GM23248 (cell line): ENCODE measurements at regions not wholly inside any gene's neighbourhood (a gene's known extent, or its start where the extent isn't known, plus 50 kb on each side); places are given as distances from the start of the nearest gene placed in this dataset.

Experiments used
- DNase-seq: peaks from one replicate; pipeline ENCODE4 v3.0.0-alpha.2; 2015
- H2AFZ ChIP-seq: fragments of 200-600 bp; sonication (generic); 2 replicates; pipeline ENCODE4 v1.6.1; 2016; ENCODE audit warnings: antibody characterized with exemption
- H3F3A ChIP-seq: fragments of 200-600 bp; sonication (generic); 2 replicates; pipeline ENCODE4 v1.6.1; 2016; ENCODE audit warnings: mild to moderate bottlenecking, antibody characterized with exemption, mixed run types; ENCODE audit not compliant: insufficient read depth
- H3K27ac ChIP-seq: fragments of 200-600 bp; sonication (generic); 2 replicates; pipeline ENCODE4 v1.5.1; 2016; ENCODE audit warnings: mild to moderate bottlenecking
- H3K27me3 ChIP-seq: fragments of 200-600 bp; sonication (generic); replicated peaks from 2 replicates; pipeline ENCODE4 v1.6.1; 2016; ENCODE audit warnings: mild to moderate bottlenecking; ENCODE audit not compliant: insufficient read depth
- H3K36me3 ChIP-seq: fragments of 200-600 bp; sonication (generic); 2 replicates; pipeline ENCODE4 v1.6.1; 2016; ENCODE audit warnings: low read depth, mild to moderate bottlenecking
- H3K4me1 ChIP-seq: fragments of 200-600 bp; sonication (generic); 2 replicates; pipeline ENCODE4 v1.6.1; 2016; ENCODE audit warnings: mild to moderate bottlenecking; ENCODE audit not compliant: insufficient read depth
- H3K4me2 ChIP-seq: fragments of 200-600 bp; sonication (generic); one replicate; pipeline ENCODE4 v1.6.1; 2016; ENCODE audit warnings: mild to moderate bottlenecking; ENCODE audit not compliant: unreplicated experiment
- H3K4me3 ChIP-seq: fragments of 200-600 bp; sonication (generic); 2 replicates; pipeline ENCODE4 v1.5.1; 2016; ENCODE audit warnings: mild to moderate bottlenecking
- H3K79me2 ChIP-seq: fragments of 200-600 bp; sonication (generic); 2 replicates; pipeline ENCODE4 v1.6.1; 2016; ENCODE audit warnings: mild to moderate bottlenecking; ENCODE audit not compliant: insufficient read depth
- H3K9ac ChIP-seq: fragments of 200-600 bp; sonication (generic); 2 replicates; pipeline ENCODE4 v1.6.1; 2016; ENCODE audit warnings: mild to moderate bottlenecking
- H3K9me2 ChIP-seq: fragments of 200-600 bp; sonication (generic); 2 replicates; pipeline ENCODE4 v1.6.1; 2016; ENCODE audit warnings: mixed run types, mild to moderate bottlenecking, moderate library complexity; ENCODE audit not compliant: insufficient read depth
- H3K9me3 ChIP-seq: fragments of 200-600 bp; sonication (generic); one replicate; pipeline ENCODE4 v1.6.1; 2017; ENCODE audit warnings: low read depth
- H4K20me1 ChIP-seq: fragments of 200-600 bp; sonication (generic); 2 replicates; pipeline ENCODE4 v1.6.0; 2016; ENCODE audit not compliant: insufficient read depth
- EZH2 ChIP-seq: fragments of 200-600 bp; sonication (generic); IDR thresholded peaks from 2 replicates; pipeline ENCODE4 v1.6.1; 2018; ENCODE audit warnings: antibody characterized with exemption, mild to moderate bottlenecking; ENCODE audit not compliant: insufficient read depth, poor library complexity, severe bottlenecking
- EZH2phosphoT487 ChIP-seq: fragments of 200-600 bp; sonication (generic); IDR thresholded peaks from 2 replicates; pipeline ENCODE4 v1.6.1; 2018; ENCODE audit warnings: antibody characterized with exemption, moderate library complexity, mild to moderate bottlenecking, low read depth; ENCODE audit not compliant: insufficient read depth
- WGBS, 2 experiments: methylation state at CpG; one replicate each; pipeline ENCODE4 v1.1.6; 2015 to 2017; ENCODE audit warnings: low lambda C conversion rate in 2 of 2, low coverage in 1 of 2; ENCODE audit errors: missing lambda C conversion rate in 2 of 2; 5-methylcytosine and 5-hydroxymethylcytosine counted together
- in situ Hi-C: fragments of 300-500 bp; cut with MboI; formaldehyde crosslinking; loops from 2 replicates; pipeline ENCODE4 v1.15.0; 2020

- peaks cover 43% of the 10 kb centered on the region for H3K4me1 ChIP-seq
- TF ChIP-seq EZH2 (no peak), EZH2phosphoT487 (no peak)
- no peaks in the 10 kb centered on the region for H3K36me3 ChIP-seq
- H3K4me3 ChIP-seq, result no peak overlapping the region
- H3K9me3 ChIP-seq, result no peaks in the 10 kb centered on the region
- no peak overlapping the region for H2AFZ ChIP-seq
- H3K27me3 ChIP-seq, result no peaks in the 10 kb centered on the region
- H3K4me2 ChIP-seq, result no peak overlapping the region
- WGBS, 2 experiments, result 42 to 52% methylated on average over 5 of the region's 5 CpGs
- no peak overlapping the region for H3K9ac ChIP-seq
- no peaks in the 10 kb centered on the region for H3K79me2 ChIP-seq
- H3K27ac ChIP-seq, result no peak overlapping the region
- in situ Hi-C loops, result no loop called here
- H3F3A ChIP-seq, result peaks cover 20% of the 10 kb centered on the region
- peak; percentile 61 for DNase-seq
- no peaks in the 10 kb centered on the region for H4K20me1 ChIP-seq
- no peaks in the 10 kb centered on the region for H3K9me2 ChIP-seq
These were observed 189.3 kb upstream of the TPM1 start for GRCh38 chr15:62853114-62853840.

- Histone ChIP-seq H3K27ac (no peak overlapping the region), H3K4me2 (no peak overlapping the region), H3F3A (peaks cover 20% of the 10 kb centered on the region), H3K4me3 (no peak overlapping the region), H3K9me2 (no peaks in the 10 kb centered on the region), H4K20me1 (no peaks in the 10 kb centered on the region), H3K79me2 (no peaks in the 10 kb centered on the region), H3K27me3 (no peaks in the 10 kb centered on the region), H3K36me3 (no peaks in the 10 kb centered on the region), H3K9me3 (no peaks in the 10 kb centered on the region), H3K9ac (no peak overlapping the region), H2AFZ (no peak overlapping the region), H3K4me1 (peaks cover 37% of the 10 kb centered on the region)
- TF ChIP-seq EZH2 (no peak), EZH2phosphoT487 (no peak)
- in situ Hi-C loops, result no loop called here
- WGBS, 2 experiments, result 60 to 61% methylated on average over 6 of the region's 6 CpGs
- DNase-seq, result no peak
These were observed 188.7 kb upstream of the TPM1 start for GRCh38 chr15:62853841-62854225.

GRCh38 chr15:62854420-62855084, 188.0 kb upstream of the TPM1 start:
- H2AFZ ChIP-seq, result no peak overlapping the region
- no peaks in the 10 kb centered on the region for H3K9me3 ChIP-seq
- WGBS, 2 experiments, result 98% methylated on average over 12 of the region's 12 CpGs
- H3K9ac ChIP-seq, result no peak overlapping the region
- no peaks in the 10 kb centered on the region for H3K36me3 ChIP-seq
- H3K9me2 ChIP-seq, result no peaks in the 10 kb centered on the region
- no peak for TF ChIP-seq EZH2
- no peak for TF ChIP-seq EZH2phosphoT487
- H3K4me3 ChIP-seq, result no peak overlapping the region
- no peak for DNase-seq
- in situ Hi-C loops, result no loop called here
- no peaks in the 10 kb centered on the region for H3K27me3 ChIP-seq
- H3F3A ChIP-seq, result peaks cover 20% of the 10 kb centered on the region
- no peaks in the 10 kb centered on the region for H3K79me2 ChIP-seq
- H4K20me1 ChIP-seq, result no peaks in the 10 kb centered on the region
- peaks cover 31% of the 10 kb centered on the region for H3K4me1 ChIP-seq
- H3K27ac ChIP-seq, result no peak overlapping the region
- no peak overlapping the region for H3K4me2 ChIP-seq

GRCh38 chr15:62855085-62855476, 187.5 kb upstream of the TPM1 start:
- H3K79me2 ChIP-seq, result no peaks in the 10 kb centered on the region
- H3K36me3 ChIP-seq, result no peaks in the 10 kb centered on the region
- 96 to 97% methylated on average over 7 of the region's 7 CpGs for WGBS, 2 experiments
- no peak for DNase-seq
- H3K27me3 ChIP-seq, result no peaks in the 10 kb centered on the region
- no peak overlapping the region for H3K27ac ChIP-seq
- H3K9ac ChIP-seq, result no peak overlapping the region
- no peak overlapping the region for H3K4me2 ChIP-seq
- H3K9me2 ChIP-seq, result no peaks in the 10 kb centered on the region
- no peak overlapping the region for H2AFZ ChIP-seq
- H3K4me3 ChIP-seq, result no peak overlapping the region
- in situ Hi-C loops, result no loop called here
- H4K20me1 ChIP-seq, result no peaks in the 10 kb centered on the region
- H3F3A ChIP-seq, result peaks cover 16% of the 10 kb centered on the region
- peaks cover 26% of the 10 kb centered on the region for H3K4me1 ChIP-seq
- H3K9me3 ChIP-seq, result no peaks in the 10 kb centered on the region
- TF ChIP-seq EZH2phosphoT487 (no peak), EZH2 (no peak)
